Ishikawa (cell line): ENCODE measurements at regions not wholly inside any gene's neighbourhood (a gene's known extent, or its start where the extent isn't known, plus 50 kb on each side); places are given as distances from the start of the nearest gene placed in this dataset.

ENCODE experiments used
- CEBPB ChIP-seq: IDR thresholded peaks from 2 replicates; pipeline ENCODE4 v1.6.1; 2012
- CREB1 ChIP-seq: IDR thresholded peaks from 2 replicates; pipeline ENCODE4 v1.6.1; 2012; ENCODE audit warnings: low read depth
- EGR1 ChIP-seq: IDR thresholded peaks from 2 replicates; pipeline ENCODE4 v1.6.1; 2012
- EP300 ChIP-seq: IDR thresholded peaks from 2 replicates; pipeline ENCODE4 v1.6.1; 2012; ENCODE audit warnings: borderline replicate concordance
- FOXM1 ChIP-seq: IDR thresholded peaks from 2 replicates; pipeline ENCODE4 v1.6.1; 2012; ENCODE audit warnings: low read depth, borderline replicate concordance
- NFIC ChIP-seq: IDR thresholded peaks from 2 replicates; pipeline ENCODE4 v1.6.1; 2012
- RAD21 ChIP-seq: IDR thresholded peaks from 2 replicates; pipeline ENCODE4 v1.6.1; 2012; ENCODE audit warnings: low read depth
- TAF1 ChIP-seq: IDR thresholded peaks from 2 replicates; pipeline ENCODE4 v1.6.1; 2012; ENCODE audit warnings: low read depth, mild to moderate bottlenecking
- TCF12 ChIP-seq: IDR thresholded peaks from 2 replicates; pipeline ENCODE4 v1.6.1; 2012; ENCODE audit warnings: low read depth
- TEAD4 ChIP-seq: IDR thresholded peaks from 2 replicates; pipeline ENCODE4 v1.6.1; 2012
- USF1 ChIP-seq: IDR thresholded peaks from 2 replicates; pipeline ENCODE4 v1.6.1; 2012
- YY1 ChIP-seq: IDR thresholded peaks from 2 replicates; pipeline ENCODE4 v1.6.1; 2012; ENCODE audit warnings: low read depth
- ZBTB7A ChIP-seq: IDR thresholded peaks from 2 replicates; pipeline ENCODE4 v1.6.1; 2012; ENCODE audit warnings: low read depth
- TF ChIP-seq, protein P1 (sequence below): IDR thresholded peaks from 2 replicates; pipeline ENCODE4 v1.6.1; 2012; ENCODE audit warnings: low read depth, mild to moderate bottlenecking
- TF ChIP-seq, protein P2 (sequence below): IDR thresholded peaks from 2 replicates; pipeline ENCODE4 v1.6.1; 2012

- no peak for TF ChIP-seq RAD21
- no peak for TF ChIP-seq TCF12
- TF ChIP-seq CREB1, result no peak
- no peak for TF ChIP-seq CEBPB
- no peak for TF ChIP-seq YY1
- no peak for TF ChIP-seq TAF1
- no peak for TF ChIP-seq EGR1
- no peak for TF ChIP-seq USF1
- TF ChIP-seq, protein P1, sequence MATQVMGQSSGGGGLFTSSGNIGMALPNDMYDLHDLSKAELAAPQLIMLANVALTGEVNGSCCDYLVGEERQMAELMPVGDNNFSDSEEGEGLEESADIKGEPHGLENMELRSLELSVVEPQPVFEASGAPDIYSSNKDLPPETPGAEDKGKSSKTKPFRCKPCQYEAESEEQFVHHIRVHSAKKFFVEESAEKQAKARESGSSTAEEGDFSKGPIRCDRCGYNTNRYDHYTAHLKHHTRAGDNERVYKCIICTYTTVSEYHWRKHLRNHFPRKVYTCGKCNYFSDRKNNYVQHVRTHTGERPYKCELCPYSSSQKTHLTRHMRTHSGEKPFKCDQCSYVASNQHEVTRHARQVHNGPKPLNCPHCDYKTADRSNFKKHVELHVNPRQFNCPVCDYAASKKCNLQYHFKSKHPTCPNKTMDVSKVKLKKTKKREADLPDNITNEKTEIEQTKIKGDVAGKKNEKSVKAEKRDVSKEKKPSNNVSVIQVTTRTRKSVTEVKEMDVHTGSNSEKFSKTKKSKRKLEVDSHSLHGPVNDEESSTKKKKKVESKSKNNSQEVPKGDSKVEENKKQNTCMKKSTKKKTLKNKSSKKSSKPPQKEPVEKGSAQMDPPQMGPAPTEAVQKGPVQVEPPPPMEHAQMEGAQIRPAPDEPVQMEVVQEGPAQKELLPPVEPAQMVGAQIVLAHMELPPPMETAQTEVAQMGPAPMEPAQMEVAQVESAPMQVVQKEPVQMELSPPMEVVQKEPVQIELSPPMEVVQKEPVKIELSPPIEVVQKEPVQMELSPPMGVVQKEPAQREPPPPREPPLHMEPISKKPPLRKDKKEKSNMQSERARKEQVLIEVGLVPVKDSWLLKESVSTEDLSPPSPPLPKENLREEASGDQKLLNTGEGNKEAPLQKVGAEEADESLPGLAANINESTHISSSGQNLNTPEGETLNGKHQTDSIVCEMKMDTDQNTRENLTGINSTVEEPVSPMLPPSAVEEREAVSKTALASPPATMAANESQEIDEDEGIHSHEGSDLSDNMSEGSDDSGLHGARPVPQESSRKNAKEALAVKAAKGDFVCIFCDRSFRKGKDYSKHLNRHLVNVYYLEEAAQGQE, result no peak
- TF ChIP-seq NFIC, result no peak
- TF ChIP-seq, protein P2, sequence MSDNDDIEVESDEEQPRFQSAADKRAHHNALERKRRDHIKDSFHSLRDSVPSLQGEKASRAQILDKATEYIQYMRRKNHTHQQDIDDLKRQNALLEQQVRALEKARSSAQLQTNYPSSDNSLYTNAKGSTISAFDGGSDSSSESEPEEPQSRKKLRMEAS, result no peak
Measured at GRCh38 chr2:240198226-240198625, 57.8 kb upstream of the OTOS start.

GRCh38 chr2:240199133-240199870 lies 58.8 kb upstream of the OTOS start:
- TF ChIP-seq ZBTB7A (no peak), TAF1 (no peak), EP300 (no peak), NFIC (no peak), EGR1 (no peak), CREB1 (no peak), RAD21 (no peak), FOXM1 (no peak), TEAD4 (no peak), TCF12 (no peak), CEBPB (no peak), USF1 (no peak), YY1 (no peak)
- TF ChIP-seq, protein P1, result no peak
- TF ChIP-seq, protein P2, result no peak

GRCh38 chr2:240200230-240201051 lies 60.0 kb upstream of the OTOS start:
- TF ChIP-seq RAD21, result no peak

- TF ChIP-seq TAF1 (no peak), EP300 (no peak), TCF12 (no peak), RAD21 (no peak), USF1 (no peak), NFIC (no peak), FOXM1 (no peak), EGR1 (no peak), ZBTB7A (no peak), CEBPB (no peak), TEAD4 (no peak), CREB1 (no peak), YY1 (no peak)
- TF ChIP-seq, protein P1, result no peak
- TF ChIP-seq, protein P2, result no peak
Measured at GRCh38 chr2:240201866-240202265, 61.4 kb upstream of the OTOS start.
